ENCODE measurements at regions not wholly inside any gene's neighbourhood (a gene's known extent, or its start where the extent isn't known, plus 50 kb on each side); places are given as distances from the start of the nearest gene placed in this dataset.

DNA sequence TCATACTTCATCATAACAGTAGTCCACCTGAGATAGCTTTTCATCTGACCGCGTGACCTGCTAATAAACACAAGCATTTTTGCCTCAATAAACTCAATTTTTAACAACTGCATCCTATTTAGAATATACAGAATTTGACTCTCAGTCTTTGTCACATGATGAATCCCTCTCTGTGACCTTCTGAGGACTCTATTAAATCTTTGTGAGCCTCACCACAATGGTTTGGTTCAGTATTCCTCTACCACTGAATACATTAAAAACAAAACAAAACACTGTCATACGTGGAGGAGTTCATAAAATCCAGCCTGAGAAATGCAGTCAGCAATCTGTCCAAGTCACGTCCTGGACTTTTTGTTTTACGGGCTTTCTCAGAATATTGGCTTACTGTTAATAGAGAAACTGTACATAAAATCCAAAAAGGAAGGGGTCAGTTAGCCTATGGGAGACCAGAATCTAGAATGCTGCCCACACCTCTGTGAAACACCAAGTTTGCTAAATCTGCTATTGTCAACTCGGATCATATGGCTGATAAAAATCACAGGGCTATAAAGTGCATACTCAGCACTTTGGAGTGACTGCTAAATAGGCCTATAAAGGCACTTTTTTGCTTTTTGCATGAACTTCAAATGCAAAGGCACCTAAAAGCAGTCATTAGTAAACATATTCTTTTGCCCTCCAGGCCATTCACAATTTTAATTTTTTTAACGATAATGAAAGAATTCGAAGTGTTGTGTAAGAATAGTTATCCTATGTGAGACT lies 190.3 kb upstream of the HDDC2 start:
- WGBS (ENCODE audit: insufficient coverage, low coverage, missing lambda C conversion rate) = 2% methylated on average over 8 of the region's 8 CpGs
- Histone ChIP-seq H3K4me2 (ENCODE audit: insufficient read depth, low read length) (no peak overlapping the region), H3K27ac (ENCODE audit: extremely low read depth, low read depth, low read length) (no peak overlapping the region), H3K27me3 (ENCODE audit: control insufficient read depth in 2 of 2, insufficient read depth in 2 of 2, low read length in 2 of 2) (peaks cover 0 to 3% of the 10 kb centered on the region in 2 experiments; a peak in 1 of 5 replicates), H3K4me1 (replicated peaks in 1 of 2; ENCODE audit: control insufficient read depth in 2 of 2, insufficient read depth in 2 of 2, low read length in 2 of 2) (no peaks in the 10 kb centered on the region), H3K36me3 (ENCODE audit: control insufficient read depth, insufficient read depth, low read length) (no peaks in the 10 kb centered on the region), H3K9ac (ENCODE audit: insufficient read depth in 1 of 2, low read depth in 2 of 2, low read length in 2 of 2) (no peak overlapping the region), H3K9me3 (replicated peaks; ENCODE audit: control insufficient read depth, insufficient read depth, low read depth, low read length) (no peaks in the 10 kb centered on the region), H3K9me1 (ENCODE audit: control insufficient read depth, insufficient read depth, low read length) (no peaks in the 10 kb centered on the region), H3K79me2 (ENCODE audit: control insufficient read depth, insufficient read depth, low read length) (no peaks in the 10 kb centered on the region), H2AFZ (ENCODE audit: low read depth, low read length) (no peak overlapping the region), H3K4me3 (no peak overlapping the region), H4K20me1 (replicated peaks; ENCODE audit: control insufficient read depth, insufficient read depth, low read length) (no peaks in the 10 kb centered on the region)
- BruUV-seq (replicated peaks) = no TSS peak
- ChIA-PET POLR2A (no interaction called here), CTCF (ENCODE audit: low intra/inter-chr PET ratio) (no interaction called here)
- ATAC-seq (no peak), DNase-seq (ENCODE audit: extremely low read depth in 1 of 4, low spot score in 3 of 4) (no peak), FAIRE-seq (no peak)
- intact Hi-C loops (cut with micrococcal nuclease) = no loop called here
- in situ Hi-C loops (cut with MboI) = no loop called here
- TF ChIP-seq POLR2AphosphoS2 (IDR thresholded peaks at IDR 0.05; ENCODE audit: low read length) (no peak), CREB1 (IDR thresholded peaks at IDR 0.05) (no peak), CREB1 (CRISPR knock-in tag; IDR thresholded peaks at IDR 0.05) (no peak), SAFB2 (IDR thresholded peaks at IDR 0.05; ENCODE audit: borderline replicate concordance, low read depth, low read length, severe bottlenecking) (no peak), MTA2 (IDR thresholded peaks at IDR 0.05; ENCODE audit: low read depth) (no peak), STAT5A (IDR thresholded peaks at IDR 0.05; ENCODE audit: borderline replicate concordance, low read length) (no peak), POLR2B (IDR thresholded peaks at IDR 0.05; ENCODE audit: low read depth, partially characterized antibody) (no peak), KLF1 (tag; IDR thresholded peaks at IDR 0.05) (no peak), SMARCC2 (IDR thresholded peaks at IDR 0.05; ENCODE audit: low read depth) (no peak), SIN3B (IDR thresholded peaks at IDR 0.05; ENCODE audit: low read depth) (no peak), NR4A1 (CRISPR knock-in tag; IDR thresholded peaks at IDR 0.05) (no peak), NR4A1 (tag; IDR thresholded peaks at IDR 0.05) (no peak), HSF4 (CRISPR knock-in tag; IDR thresholded peaks at IDR 0.05; ENCODE audit: borderline replicate concordance) (no peak), ZC3H8 (IDR thresholded peaks at IDR 0.05) (no peak), MAFG (tag; conservative IDR thresholded peaks at IDR 0.05) (peak; percentile 93), NR2C1 (IDR thresholded peaks at IDR 0.05) (no peak), NR2C1 (tag; IDR thresholded peaks at IDR 0.05) (no peak), MCM2 (IDR thresholded peaks at IDR 0.05; ENCODE audit: low read depth) (no peak)
- TF ChIP-seq, protein P1, sequence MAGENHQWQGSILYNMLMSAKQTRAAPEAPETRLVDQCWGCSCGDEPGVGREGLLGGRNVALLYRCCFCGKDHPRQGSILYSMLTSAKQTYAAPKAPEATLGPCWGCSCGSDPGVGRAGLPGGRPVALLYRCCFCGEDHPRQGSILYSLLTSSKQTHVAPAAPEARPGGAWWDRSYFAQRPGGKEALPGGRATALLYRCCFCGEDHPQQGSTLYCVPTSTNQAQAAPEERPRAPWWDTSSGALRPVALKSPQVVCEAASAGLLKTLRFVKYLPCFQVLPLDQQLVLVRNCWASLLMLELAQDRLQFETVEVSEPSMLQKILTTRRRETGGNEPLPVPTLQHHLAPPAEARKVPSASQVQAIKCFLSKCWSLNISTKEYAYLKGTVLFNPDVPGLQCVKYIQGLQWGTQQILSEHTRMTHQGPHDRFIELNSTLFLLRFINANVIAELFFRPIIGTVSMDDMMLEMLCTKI (IDR thresholded peaks at IDR 0.05; ENCODE audit: partially characterized antibody) = no peak
- TF ChIP-seq, protein P2, sequence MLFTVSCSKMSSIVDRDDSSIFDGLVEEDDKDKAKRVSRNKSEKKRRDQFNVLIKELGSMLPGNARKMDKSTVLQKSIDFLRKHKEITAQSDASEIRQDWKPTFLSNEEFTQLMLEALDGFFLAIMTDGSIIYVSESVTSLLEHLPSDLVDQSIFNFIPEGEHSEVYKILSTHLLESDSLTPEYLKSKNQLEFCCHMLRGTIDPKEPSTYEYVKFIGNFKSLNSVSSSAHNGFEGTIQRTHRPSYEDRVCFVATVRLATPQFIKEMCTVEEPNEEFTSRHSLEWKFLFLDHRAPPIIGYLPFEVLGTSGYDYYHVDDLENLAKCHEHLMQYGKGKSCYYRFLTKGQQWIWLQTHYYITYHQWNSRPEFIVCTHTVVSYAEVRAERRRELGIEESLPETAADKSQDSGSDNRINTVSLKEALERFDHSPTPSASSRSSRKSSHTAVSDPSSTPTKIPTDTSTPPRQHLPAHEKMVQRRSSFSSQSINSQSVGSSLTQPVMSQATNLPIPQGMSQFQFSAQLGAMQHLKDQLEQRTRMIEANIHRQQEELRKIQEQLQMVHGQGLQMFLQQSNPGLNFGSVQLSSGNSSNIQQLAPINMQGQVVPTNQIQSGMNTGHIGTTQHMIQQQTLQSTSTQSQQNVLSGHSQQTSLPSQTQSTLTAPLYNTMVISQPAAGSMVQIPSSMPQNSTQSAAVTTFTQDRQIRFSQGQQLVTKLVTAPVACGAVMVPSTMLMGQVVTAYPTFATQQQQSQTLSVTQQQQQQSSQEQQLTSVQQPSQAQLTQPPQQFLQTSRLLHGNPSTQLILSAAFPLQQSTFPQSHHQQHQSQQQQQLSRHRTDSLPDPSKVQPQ (CRISPR knock-in tag; IDR thresholded peaks at IDR 0.05; ENCODE audit: borderline replicate concordance) = no peak
- TF ChIP-seq, protein P3, sequence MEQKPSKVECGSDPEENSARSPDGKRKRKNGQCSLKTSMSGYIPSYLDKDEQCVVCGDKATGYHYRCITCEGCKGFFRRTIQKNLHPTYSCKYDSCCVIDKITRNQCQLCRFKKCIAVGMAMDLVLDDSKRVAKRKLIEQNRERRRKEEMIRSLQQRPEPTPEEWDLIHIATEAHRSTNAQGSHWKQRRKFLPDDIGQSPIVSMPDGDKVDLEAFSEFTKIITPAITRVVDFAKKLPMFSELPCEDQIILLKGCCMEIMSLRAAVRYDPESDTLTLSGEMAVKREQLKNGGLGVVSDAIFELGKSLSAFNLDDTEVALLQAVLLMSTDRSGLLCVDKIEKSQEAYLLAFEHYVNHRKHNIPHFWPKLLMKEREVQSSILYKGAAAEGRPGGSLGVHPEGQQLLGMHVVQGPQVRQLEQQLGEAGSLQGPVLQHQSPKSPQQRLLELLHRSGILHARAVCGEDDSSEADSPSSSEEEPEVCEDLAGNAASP (IDR thresholded peaks at IDR 0.05) = no peak
